MCF 10A (cell line): ENCODE measurements at regions not wholly inside any gene's neighbourhood (a gene's known extent, or its start where the extent isn't known, plus 50 kb on each side); places are given as distances from the start of the nearest gene placed in this dataset.

Experiments used
- BruUV-seq: library from RNA; stranded (reverse); fragments of 400-500 nt; replicated peaks from 2 replicates; lab custom pipeline; 2021; lab: Mats Ljungman, UMichigan
- CTCF ChIA-PET: fragments of 300-600 bp; sonication (Branson Sonifier 250); formaldehyde crosslinking; extraction: SDS; loops from one replicate; lab custom pipeline; 2021; ENCODE audit warnings: antibody characterized with exemption, inconsistent platforms; lab: Yijun Ruan, JAX
- POLR2A ChIA-PET: fragments of 300-600, 350-650 bp; sonication (Branson Sonifier 250); formaldehyde crosslinking; extraction: SDS; loops from one replicate; lab custom pipeline; 2020; ENCODE audit warnings: antibody characterized with exemption, inconsistent platforms; lab: Yijun Ruan, JAX
- DNase-seq: peaks from one replicate; pipeline ENCODE4 v3.0.0-alpha.2; 2018; ENCODE audit not compliant: unreplicated experiment
- H3K27ac Mint-ChIP-seq: one replicate; pipeline ENCODE4 v1.8.0; 2022; ENCODE audit warnings: mild to moderate bottlenecking, low read depth, mixed read lengths; ENCODE audit not compliant: unreplicated experiment
- H3K27me3 Mint-ChIP-seq: one replicate; pipeline ENCODE4 v1.8.0; 2022; ENCODE audit warnings: mixed read lengths; ENCODE audit not compliant: insufficient read depth, unreplicated experiment
- H3K36me3 Mint-ChIP-seq: one replicate; pipeline ENCODE4 v1.8.0; 2022; ENCODE audit warnings: mild to moderate bottlenecking, moderate library complexity, mixed read lengths; ENCODE audit not compliant: insufficient read depth, unreplicated experiment
- H3K4me1 Mint-ChIP-seq: one replicate; pipeline ENCODE4 v1.8.0; 2022; ENCODE audit warnings: mixed read lengths; ENCODE audit not compliant: insufficient read depth, unreplicated experiment
- H3K4me3 Mint-ChIP-seq: one replicate; pipeline ENCODE4 v1.8.0; 2022; ENCODE audit warnings: mild to moderate bottlenecking, moderate library complexity, mixed read lengths; ENCODE audit not compliant: unreplicated experiment
- H3K9me3 Mint-ChIP-seq: one replicate; pipeline ENCODE4 v1.8.0; 2022; ENCODE audit warnings: mixed read lengths; ENCODE audit not compliant: unreplicated experiment
- intact Hi-C: fragments of 100-400 bp; cut with micrococcal nuclease; formaldehyde crosslinking; loops from 2 replicates; pipeline ENCODE4 v1.14.1; 2022
- TF ChIP-seq, protein P1 (sequence below): fragments of 200-600 bp; IDR thresholded peaks from one replicate; pipeline ENCODE4 v1.8.0; 2022; ENCODE audit warnings: antibody characterized with exemption, mild to moderate bottlenecking; ENCODE audit not compliant: unreplicated experiment

DNA sequence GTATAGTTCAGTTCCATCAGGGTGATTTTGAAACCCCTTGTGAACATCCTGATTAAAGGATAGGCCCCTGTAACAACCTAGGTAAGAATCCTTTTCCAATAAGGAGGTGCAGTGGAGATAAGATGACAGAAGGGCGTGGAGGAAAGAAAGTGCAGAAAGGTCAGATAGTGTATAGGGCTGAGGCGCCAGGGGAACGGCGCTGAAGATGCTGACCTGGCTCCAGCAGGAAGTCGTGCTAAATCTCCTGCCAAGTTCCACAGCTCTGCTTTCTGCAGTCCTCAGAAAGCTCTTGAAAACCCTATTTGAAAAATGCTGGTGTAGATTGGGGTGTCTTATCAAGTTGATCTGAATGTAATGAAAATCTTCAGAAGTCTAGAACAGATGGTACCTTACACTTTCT lies 221.7 kb downstream of the COG6 start:
- TF ChIP-seq, protein P1, sequence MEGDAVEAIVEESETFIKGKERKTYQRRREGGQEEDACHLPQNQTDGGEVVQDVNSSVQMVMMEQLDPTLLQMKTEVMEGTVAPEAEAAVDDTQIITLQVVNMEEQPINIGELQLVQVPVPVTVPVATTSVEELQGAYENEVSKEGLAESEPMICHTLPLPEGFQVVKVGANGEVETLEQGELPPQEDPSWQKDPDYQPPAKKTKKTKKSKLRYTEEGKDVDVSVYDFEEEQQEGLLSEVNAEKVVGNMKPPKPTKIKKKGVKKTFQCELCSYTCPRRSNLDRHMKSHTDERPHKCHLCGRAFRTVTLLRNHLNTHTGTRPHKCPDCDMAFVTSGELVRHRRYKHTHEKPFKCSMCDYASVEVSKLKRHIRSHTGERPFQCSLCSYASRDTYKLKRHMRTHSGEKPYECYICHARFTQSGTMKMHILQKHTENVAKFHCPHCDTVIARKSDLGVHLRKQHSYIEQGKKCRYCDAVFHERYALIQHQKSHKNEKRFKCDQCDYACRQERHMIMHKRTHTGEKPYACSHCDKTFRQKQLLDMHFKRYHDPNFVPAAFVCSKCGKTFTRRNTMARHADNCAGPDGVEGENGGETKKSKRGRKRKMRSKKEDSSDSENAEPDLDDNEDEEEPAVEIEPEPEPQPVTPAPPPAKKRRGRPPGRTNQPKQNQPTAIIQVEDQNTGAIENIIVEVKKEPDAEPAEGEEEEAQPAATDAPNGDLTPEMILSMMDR = no peak
- ChIA-PET CTCF (interaction anchor here (0.5 to 0.6 kb wide), 2 partner anchors 11 to 90 kb away, joined by 3 read pairs; no protein-coding TSS in a partner anchor), POLR2A (interaction anchor here (1.5 kb wide), 1 partner anchor 9 kb away, joined by 3 read pairs; no protein-coding TSS in a partner anchor)
- intact Hi-C loops = no loop called here
- Mint-ChIP-seq H3K9me3 (peaks cover 5% of the 10 kb centered on the region), H3K4me3 (no peak overlapping the region), H3K27ac (no peak overlapping the region), H3K27me3 (no peaks in the 10 kb centered on the region), H3K36me3 (peaks cover under 1% of the 10 kb centered on the region), H3K4me1 (peaks cover 4% of the 10 kb centered on the region)
- no TSS peak for BruUV-seq
- DNase-seq = no peak

DNA sequence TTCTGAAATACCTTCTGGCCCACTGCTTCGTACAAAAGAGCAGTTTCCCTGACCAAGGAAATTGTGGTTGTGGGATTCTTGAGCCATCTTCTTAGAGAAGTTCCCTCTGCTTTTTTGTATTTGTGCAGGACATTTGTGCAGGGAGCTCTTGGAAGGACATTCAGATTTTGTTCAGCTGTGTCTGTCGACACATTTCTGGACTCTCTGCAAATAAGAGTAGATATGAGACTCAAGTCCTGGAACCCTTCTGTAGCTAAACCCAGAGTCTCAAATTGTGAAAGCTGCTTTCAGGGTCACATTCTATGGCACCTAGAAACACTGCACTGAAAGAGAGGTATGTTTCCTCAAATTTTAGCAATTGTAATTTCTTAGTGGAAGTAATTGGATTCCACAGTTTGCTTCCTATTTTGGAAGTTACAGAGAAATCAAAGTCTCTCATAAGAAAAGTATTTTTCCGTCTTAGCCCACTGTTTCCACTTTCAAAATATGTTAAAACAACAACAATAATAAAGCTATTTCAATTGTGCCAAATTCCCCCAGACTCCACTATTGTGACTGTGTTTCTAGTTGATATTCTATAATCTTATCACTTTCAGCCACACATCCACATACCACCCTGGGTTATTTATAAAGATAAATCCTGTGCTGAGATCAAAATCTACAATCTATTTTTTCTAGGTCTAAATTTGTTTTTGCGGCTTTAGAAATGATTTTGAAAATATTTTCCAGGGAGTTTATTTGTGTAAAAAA lies 224.0 kb downstream of the COG6 start:
- H3K4me1 Mint-ChIP-seq = peaks cover 6% of the 10 kb centered on the region
- ChIA-PET POLR2A (interaction anchor here (0.7 kb wide), 1 partner anchor 20 kb away, joined by 3 read pairs; no protein-coding TSS in a partner anchor), CTCF (no interaction called here)

DNA sequence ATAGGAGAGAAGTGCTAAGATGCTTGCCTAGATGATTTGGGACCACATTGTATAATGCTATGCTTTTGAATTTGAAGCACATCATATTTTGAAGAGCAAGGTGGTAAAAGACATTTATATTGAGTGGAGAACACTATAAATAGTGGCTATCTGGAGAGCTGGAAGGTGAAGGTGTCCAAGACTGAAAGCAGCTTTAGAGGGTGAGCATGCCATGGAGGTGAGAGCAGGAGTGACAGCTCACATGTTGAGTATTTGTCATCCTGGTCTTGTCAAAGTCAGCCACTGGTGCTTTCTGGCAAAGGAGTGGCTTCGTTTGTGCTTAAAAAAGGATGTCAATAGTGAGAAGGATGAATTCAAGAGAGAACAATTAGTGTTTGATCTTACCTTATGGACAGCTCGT lies 225.9 kb downstream of the COG6 start:
- POLR2A ChIA-PET = interaction anchor here (0.5 to 0.6 kb wide), 2 partner anchors 104 to 386 kb away, joined by 4 read pairs; no protein-coding TSS in a partner anchor
- H3K4me1 Mint-ChIP-seq = peaks cover 6% of the 10 kb centered on the region
- H3K4me3 Mint-ChIP-seq = no peak overlapping the region
- no peaks in the 10 kb centered on the region for H3K27me3 Mint-ChIP-seq
- CTCF ChIA-PET = interaction anchor here (1.0 kb wide), 1 partner anchor 10 kb away, joined by 3 read pairs; no protein-coding TSS in a partner anchor
- intact Hi-C loops = no loop called here
- DNase-seq = no peak
- no TSS peak for BruUV-seq
- no peak overlapping the region for H3K27ac Mint-ChIP-seq
- H3K36me3 Mint-ChIP-seq = peaks cover 5% of the 10 kb centered on the region
- TF ChIP-seq, protein P1 = no peak
- H3K9me3 Mint-ChIP-seq = peaks cover 17% of the 10 kb centered on the region

More for the DNA sequence above, 224.0 kb downstream of the COG6 start:
- H3K36me3 Mint-ChIP-seq = peaks cover 5% of the 10 kb centered on the region
- TF ChIP-seq, protein P1 = no peak
- no TSS peak for BruUV-seq
- H3K27me3 Mint-ChIP-seq = no peaks in the 10 kb centered on the region
- intact Hi-C loops = no loop called here
- no peak for DNase-seq
- H3K27ac Mint-ChIP-seq = no peak overlapping the region
- peaks cover 17% of the 10 kb centered on the region for H3K9me3 Mint-ChIP-seq
- no peak overlapping the region for H3K4me3 Mint-ChIP-seq

DNA sequence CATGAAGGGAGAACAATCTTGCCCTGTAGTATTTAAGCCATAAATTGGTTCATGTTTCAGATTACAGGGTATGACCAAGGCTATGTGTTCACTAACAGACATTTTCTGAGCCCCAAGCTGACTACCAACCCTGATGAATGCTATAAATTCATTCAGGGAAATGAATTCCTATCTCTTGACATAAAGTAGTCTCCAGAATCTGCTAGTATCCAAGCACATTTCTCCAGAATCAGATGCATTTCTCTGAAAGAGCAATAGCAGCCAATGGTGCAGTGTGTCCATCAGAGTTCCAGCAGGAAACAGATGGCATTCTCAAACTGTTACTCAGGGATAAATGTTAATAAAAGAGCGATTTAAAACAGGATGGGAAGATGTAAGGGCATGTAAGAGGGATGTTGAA lies 226.4 kb downstream of the COG6 start:
- H3K4me1 Mint-ChIP-seq = peaks cover 6% of the 10 kb centered on the region
- intact Hi-C loops = no loop called here
- H3K9me3 Mint-ChIP-seq = peaks cover 17% of the 10 kb centered on the region
- H3K27me3 Mint-ChIP-seq = no peaks in the 10 kb centered on the region
- TF ChIP-seq, protein P1 = no peak
- ChIA-PET POLR2A (no interaction called here), CTCF (interaction anchor here (1.0 kb wide), 1 partner anchor 10 kb away, joined by 3 read pairs; no protein-coding TSS in a partner anchor)
- H3K4me3 Mint-ChIP-seq = no peak overlapping the region
- H3K36me3 Mint-ChIP-seq = peaks cover 5% of the 10 kb centered on the region
- no peak for DNase-seq
- BruUV-seq = no TSS peak
- H3K27ac Mint-ChIP-seq = no peak overlapping the region
